ENCODE measurements at regions not wholly inside any gene's neighbourhood (a gene's known extent, or its start where the extent isn't known, plus 50 kb on each side); places are given as distances from the start of the nearest gene placed in this dataset.

DNA sequence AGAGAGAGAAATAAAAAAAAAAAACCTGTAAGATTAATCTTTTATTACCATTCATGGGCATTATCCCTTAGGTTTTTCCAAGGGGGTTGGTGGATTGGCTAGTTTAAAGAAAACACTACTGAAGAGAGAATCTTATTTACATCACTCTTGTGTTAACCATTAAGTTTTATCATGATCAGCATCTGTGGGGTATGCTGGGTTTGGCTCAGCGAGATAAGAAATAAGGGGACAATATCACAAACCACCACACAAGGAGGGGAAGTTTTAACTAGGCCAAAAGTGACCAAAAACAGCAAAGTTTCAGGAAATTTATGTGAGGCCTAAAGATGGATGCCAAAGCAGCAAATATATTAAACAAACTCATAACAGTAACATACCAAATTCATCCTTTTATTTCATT is 548.6 kb downstream of the SLC16A7 start:
- Histone ChIP-seq H3K27me3 (ENCODE audit: control insufficient read depth, insufficient read depth, low read length) (no peaks in the 10 kb centered on the region), H3K9me3 (ENCODE audit: control insufficient read depth, insufficient read depth, low read length) (no peaks in the 10 kb centered on the region), H3K36me3 (ENCODE audit: control insufficient read depth, insufficient read depth, low read length) (no peaks in the 10 kb centered on the region), H3K4me3 (ENCODE audit: low read depth, low read length) (no peak overlapping the region), H3K27ac (ENCODE audit: low read depth, low read length) (no peak overlapping the region), H3K4me1 (ENCODE audit: control insufficient read depth, insufficient read depth, low read length) (no peaks in the 10 kb centered on the region)
- WGBS (ENCODE audit: insufficient coverage), result no CpG with 5 or more reads among the region's 1 CpG
- DNase-seq (ENCODE audit: low read depth in 4 of 6, low spot score in 6 of 6), result no peak

DNA sequence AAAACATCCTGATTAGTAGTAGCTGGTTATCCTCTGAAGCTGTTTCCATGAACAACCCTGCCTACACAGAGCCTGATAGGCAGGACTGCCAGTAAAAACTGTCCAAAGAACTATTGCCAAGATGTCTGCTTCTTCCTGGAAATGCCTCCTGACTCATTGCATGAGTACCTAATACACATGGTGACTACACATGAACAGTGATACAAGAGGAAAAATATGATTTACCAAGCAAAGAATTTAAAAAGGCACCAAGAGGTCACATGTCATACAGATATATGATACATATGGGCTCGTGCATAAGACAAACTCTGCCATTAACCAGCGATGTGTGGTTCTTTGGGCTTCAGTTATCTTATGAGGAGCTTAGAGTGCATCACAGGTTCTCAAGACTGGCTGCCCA is 552.3 kb downstream of the SLC16A7 start:
- Histone ChIP-seq H3K36me3 (ENCODE audit: control insufficient read depth, insufficient read depth, low read length) (no peaks in the 10 kb centered on the region), H3K4me1 (ENCODE audit: control insufficient read depth, insufficient read depth, low read length) (no peaks in the 10 kb centered on the region), H3K27me3 (ENCODE audit: control insufficient read depth, insufficient read depth, low read length) (no peaks in the 10 kb centered on the region), H3K9me3 (ENCODE audit: control insufficient read depth, insufficient read depth, low read length) (no peaks in the 10 kb centered on the region), H3K27ac (ENCODE audit: low read depth, low read length) (no peak overlapping the region), H3K4me3 (ENCODE audit: low read depth, low read length) (no peak overlapping the region)
- WGBS (ENCODE audit: insufficient coverage), result no CpG with 5 or more reads among the region's 2 CpGs
- DNase-seq (ENCODE audit: low read depth in 4 of 6, low spot score in 6 of 6), result no peak

- Histone ChIP-seq H3K4me1 (ENCODE audit: control insufficient read depth, insufficient read depth, low read length) (no peaks in the 10 kb centered on the region), H3K9me3 (ENCODE audit: control insufficient read depth, insufficient read depth, low read length) (no peaks in the 10 kb centered on the region), H3K36me3 (ENCODE audit: control insufficient read depth, insufficient read depth, low read length) (no peaks in the 10 kb centered on the region), H3K27ac (ENCODE audit: low read depth, low read length) (no peak overlapping the region), H3K4me3 (ENCODE audit: low read depth, low read length) (no peak overlapping the region), H3K27me3 (ENCODE audit: control insufficient read depth, insufficient read depth, low read length) (no peaks in the 10 kb centered on the region)
- DNase-seq (ENCODE audit: low read depth in 4 of 6, low spot score in 6 of 6), result no peak
Measured at GRCh38 chr12:60148831-60149230, 553.0 kb downstream of the SLC16A7 start.

DNA sequence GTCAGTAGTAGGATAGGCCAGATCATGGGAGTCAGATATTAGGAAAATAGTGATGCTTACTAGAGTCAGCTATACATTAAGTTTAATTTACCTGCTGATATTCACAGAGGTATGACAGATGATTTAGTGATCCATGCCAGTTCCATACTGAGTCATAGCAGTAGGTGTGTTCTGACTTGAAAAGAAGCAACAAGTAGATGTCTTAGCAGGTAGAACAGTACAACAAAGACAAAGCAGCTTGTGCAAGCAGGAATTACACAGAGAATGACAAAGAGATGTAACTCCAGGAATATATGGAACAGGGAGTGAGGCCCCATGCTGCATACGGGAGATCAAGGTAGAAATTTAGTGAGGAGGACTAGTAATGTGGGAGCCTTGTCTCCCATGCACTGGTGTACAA is 556.9 kb downstream of the SLC16A7 start:
- Histone ChIP-seq H3K36me3 (ENCODE audit: control insufficient read depth, insufficient read depth, low read length) (no peaks in the 10 kb centered on the region), H3K9me3 (ENCODE audit: control insufficient read depth, insufficient read depth, low read length) (no peaks in the 10 kb centered on the region), H3K4me3 (ENCODE audit: low read depth, low read length) (no peak overlapping the region), H3K4me1 (ENCODE audit: control insufficient read depth, insufficient read depth, low read length) (no peaks in the 10 kb centered on the region), H3K27me3 (ENCODE audit: control insufficient read depth, insufficient read depth, low read length) (no peaks in the 10 kb centered on the region), H3K27ac (ENCODE audit: low read depth, low read length) (no peak overlapping the region)
- DNase-seq (ENCODE audit: low read depth in 4 of 6, low spot score in 6 of 6), result no peak
- WGBS (ENCODE audit: insufficient coverage), result 100% methylated on average over 1 of the region's 1 CpG

GRCh38 chr12:60159761-60160160 is 563.9 kb downstream of the SLC16A7 start:
- Histone ChIP-seq H3K36me3 (ENCODE audit: control insufficient read depth, insufficient read depth, low read length) (no peaks in the 10 kb centered on the region), H3K4me3 (ENCODE audit: low read depth, low read length) (no peak overlapping the region), H3K27me3 (ENCODE audit: control insufficient read depth, insufficient read depth, low read length) (no peaks in the 10 kb centered on the region), H3K4me1 (ENCODE audit: control insufficient read depth, insufficient read depth, low read length) (no peaks in the 10 kb centered on the region), H3K9me3 (ENCODE audit: control insufficient read depth, insufficient read depth, low read length) (no peaks in the 10 kb centered on the region), H3K27ac (ENCODE audit: low read depth, low read length) (no peak overlapping the region)
- no CpG with 5 or more reads among the region's 1 CpG for WGBS (ENCODE audit: insufficient coverage)
- DNase-seq (ENCODE audit: low read depth in 4 of 6, low spot score in 6 of 6), result no peak

- no peaks in the 10 kb centered on the region for H3K4me1 ChIP-seq (ENCODE audit: control insufficient read depth, insufficient read depth, low read length)
- 91% methylated on average over 10 of the region's 13 CpGs for WGBS (ENCODE audit: insufficient coverage)
- no peaks in the 10 kb centered on the region for H3K27me3 ChIP-seq (ENCODE audit: control insufficient read depth, insufficient read depth, low read length)
- no peaks in the 10 kb centered on the region for H3K36me3 ChIP-seq (ENCODE audit: control insufficient read depth, insufficient read depth, low read length)
- no peak for DNase-seq (ENCODE audit: low read depth in 4 of 6, low spot score in 6 of 6)
- H3K9me3 ChIP-seq (ENCODE audit: control insufficient read depth, insufficient read depth, low read length), result no peaks in the 10 kb centered on the region
- H3K4me3 ChIP-seq (ENCODE audit: low read depth, low read length), result no peak overlapping the region
- no peak overlapping the region for H3K27ac ChIP-seq (ENCODE audit: low read depth, low read length)
Measured at GRCh38 chr12:60162988-60163720, 567.3 kb downstream of the SLC16A7 start.

- Histone ChIP-seq H3K4me1 (ENCODE audit: control insufficient read depth, insufficient read depth, low read length) (no peaks in the 10 kb centered on the region), H3K9me3 (ENCODE audit: control insufficient read depth, insufficient read depth, low read length) (no peaks in the 10 kb centered on the region), H3K27ac (ENCODE audit: low read depth, low read length) (no peak overlapping the region), H3K4me3 (ENCODE audit: low read depth, low read length) (no peak overlapping the region), H3K36me3 (ENCODE audit: control insufficient read depth, insufficient read depth, low read length) (no peaks in the 10 kb centered on the region), H3K27me3 (ENCODE audit: control insufficient read depth, insufficient read depth, low read length) (no peaks in the 10 kb centered on the region)
- no CpG with 5 or more reads among the region's 2 CpGs for WGBS (ENCODE audit: insufficient coverage)
- no peak for DNase-seq (ENCODE audit: low read depth in 4 of 6, low spot score in 6 of 6)
Measured at GRCh38 chr12:60165781-60166180, 570.0 kb downstream of the SLC16A7 start.

DNA sequence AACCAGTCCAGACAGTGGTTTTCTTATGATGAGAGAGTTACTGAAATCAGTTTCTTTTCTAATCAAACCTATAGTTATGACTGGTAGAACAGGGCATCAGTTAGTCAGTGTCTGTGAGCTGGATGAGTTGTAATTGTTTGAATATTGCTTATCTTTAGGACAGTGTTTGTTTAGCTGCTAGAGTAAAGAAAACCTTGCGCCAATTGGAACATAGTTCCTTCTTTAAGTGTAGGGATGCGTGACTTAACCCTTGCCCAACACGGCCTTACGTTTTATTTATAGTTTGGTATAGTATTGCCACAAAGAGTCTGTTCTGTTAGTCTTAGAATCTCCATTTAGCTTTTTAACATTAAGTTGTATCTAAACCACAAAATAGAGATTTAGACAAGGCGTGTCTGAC is 572.6 kb downstream of the SLC16A7 start:
- H3K36me3 ChIP-seq (ENCODE audit: control insufficient read depth, insufficient read depth, low read length), result no peaks in the 10 kb centered on the region
- H3K27ac ChIP-seq (ENCODE audit: low read depth, low read length), result no peak overlapping the region
- H3K4me3 ChIP-seq (ENCODE audit: low read depth, low read length), result no peak overlapping the region
- H3K9me3 ChIP-seq (ENCODE audit: control insufficient read depth, insufficient read depth, low read length), result no peaks in the 10 kb centered on the region
- WGBS (ENCODE audit: insufficient coverage), result 100% methylated on average over 1 of the region's 5 CpGs
- DNase-seq (ENCODE audit: low read depth in 4 of 6, low spot score in 6 of 6), result no peak
- H3K27me3 ChIP-seq (ENCODE audit: control insufficient read depth, insufficient read depth, low read length), result no peaks in the 10 kb centered on the region
- H3K4me1 ChIP-seq (ENCODE audit: control insufficient read depth, insufficient read depth, low read length), result no peaks in the 10 kb centered on the region

DNA sequence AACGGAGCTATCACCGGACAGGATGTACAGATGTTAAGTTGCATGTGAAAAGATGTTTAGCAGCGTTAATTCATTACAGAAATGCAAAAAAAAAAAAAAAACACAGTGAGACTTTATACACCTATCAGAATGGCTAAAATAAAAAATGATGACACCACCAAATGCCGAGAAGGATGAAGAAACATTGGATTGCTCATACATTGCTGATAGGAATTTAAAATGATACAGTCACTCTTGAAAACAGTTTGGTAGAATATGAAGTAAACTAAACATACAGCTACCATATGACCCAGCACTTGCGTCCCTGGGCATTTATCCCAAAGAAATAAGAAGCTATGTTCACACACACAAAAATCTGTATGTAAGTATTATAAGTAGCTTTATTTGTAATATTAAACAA is 574.1 kb downstream of the SLC16A7 start:
- Histone ChIP-seq H3K27me3 (ENCODE audit: control insufficient read depth, insufficient read depth, low read length) (no peaks in the 10 kb centered on the region), H3K4me1 (ENCODE audit: control insufficient read depth, insufficient read depth, low read length) (no peaks in the 10 kb centered on the region), H3K36me3 (ENCODE audit: control insufficient read depth, insufficient read depth, low read length) (no peaks in the 10 kb centered on the region), H3K27ac (ENCODE audit: low read depth, low read length) (no peak overlapping the region), H3K9me3 (ENCODE audit: control insufficient read depth, insufficient read depth, low read length) (no peaks in the 10 kb centered on the region), H3K4me3 (ENCODE audit: low read depth, low read length) (no peak overlapping the region)
- DNase-seq (ENCODE audit: low read depth in 4 of 6, low spot score in 6 of 6), result no peak
- no CpG with 5 or more reads among the region's 5 CpGs for WGBS (ENCODE audit: insufficient coverage)

GRCh38 chr12:60172266-60173211 is 576.7 kb downstream of the SLC16A7 start:
- no peaks in the 10 kb centered on the region for H3K9me3 ChIP-seq (ENCODE audit: control insufficient read depth, insufficient read depth, low read length)
- no peak overlapping the region for H3K27ac ChIP-seq (ENCODE audit: low read depth, low read length)
- no peak overlapping the region for H3K4me3 ChIP-seq (ENCODE audit: low read depth, low read length)
- H3K4me1 ChIP-seq (ENCODE audit: control insufficient read depth, insufficient read depth, low read length), result no peaks in the 10 kb centered on the region
- 86% methylated on average over 1 of the region's 8 CpGs for WGBS (ENCODE audit: insufficient coverage)
- no peaks in the 10 kb centered on the region for H3K27me3 ChIP-seq (ENCODE audit: control insufficient read depth, insufficient read depth, low read length)
- no peaks in the 10 kb centered on the region for H3K36me3 ChIP-seq (ENCODE audit: control insufficient read depth, insufficient read depth, low read length)
- DNase-seq (ENCODE audit: low read depth in 4 of 6, low spot score in 6 of 6), result peak in 1 of 6 donors; percentile 49
